GM12872 (cell line): ENCODE measurements at regions not wholly inside any gene's neighbourhood (a gene's known extent, or its start where the extent isn't known, plus 50 kb on each side); places are given as distances from the start of the nearest gene placed in this dataset.

Experiments used
- TF ChIP-seq, protein P1 (sequence below): IDR thresholded peaks from 3 replicates; pipeline ENCODE4 v1.5.1; 2011; ENCODE audit warnings: low read depth, mild to moderate bottlenecking, low read length, moderate library complexity; ENCODE audit not compliant: insufficient read depth

DNA sequence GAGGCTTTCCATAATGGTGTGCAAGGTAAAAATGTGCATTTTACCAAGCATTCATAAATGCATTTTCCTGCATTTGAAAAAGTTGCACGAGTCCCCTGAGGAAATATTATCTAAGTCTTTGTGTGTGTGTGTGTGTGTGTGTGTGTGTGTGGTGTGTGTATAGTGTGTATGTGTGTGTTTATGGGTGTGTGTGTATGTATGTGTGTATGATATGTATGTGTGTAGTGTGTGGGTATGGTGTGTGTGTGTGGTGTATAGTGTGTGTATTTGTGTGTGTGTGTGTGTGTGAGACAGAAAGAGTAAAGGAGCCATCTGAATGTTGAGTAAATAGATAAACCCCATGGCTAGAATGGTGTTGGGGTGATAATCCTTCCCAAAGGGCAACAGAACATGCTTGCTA lies 229.6 kb upstream of the TBC1D5 start:
- TF ChIP-seq, protein P1, sequence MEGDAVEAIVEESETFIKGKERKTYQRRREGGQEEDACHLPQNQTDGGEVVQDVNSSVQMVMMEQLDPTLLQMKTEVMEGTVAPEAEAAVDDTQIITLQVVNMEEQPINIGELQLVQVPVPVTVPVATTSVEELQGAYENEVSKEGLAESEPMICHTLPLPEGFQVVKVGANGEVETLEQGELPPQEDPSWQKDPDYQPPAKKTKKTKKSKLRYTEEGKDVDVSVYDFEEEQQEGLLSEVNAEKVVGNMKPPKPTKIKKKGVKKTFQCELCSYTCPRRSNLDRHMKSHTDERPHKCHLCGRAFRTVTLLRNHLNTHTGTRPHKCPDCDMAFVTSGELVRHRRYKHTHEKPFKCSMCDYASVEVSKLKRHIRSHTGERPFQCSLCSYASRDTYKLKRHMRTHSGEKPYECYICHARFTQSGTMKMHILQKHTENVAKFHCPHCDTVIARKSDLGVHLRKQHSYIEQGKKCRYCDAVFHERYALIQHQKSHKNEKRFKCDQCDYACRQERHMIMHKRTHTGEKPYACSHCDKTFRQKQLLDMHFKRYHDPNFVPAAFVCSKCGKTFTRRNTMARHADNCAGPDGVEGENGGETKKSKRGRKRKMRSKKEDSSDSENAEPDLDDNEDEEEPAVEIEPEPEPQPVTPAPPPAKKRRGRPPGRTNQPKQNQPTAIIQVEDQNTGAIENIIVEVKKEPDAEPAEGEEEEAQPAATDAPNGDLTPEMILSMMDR = no peak

- TF ChIP-seq, protein P1 = no peak
Observed at GRCh38 chr3:17969985-17970568, 227.6 kb upstream of the TBC1D5 start.

- TF ChIP-seq, protein P1 = no peak
Observed at GRCh38 chr3:17969244-17969643, 226.8 kb upstream of the TBC1D5 start.

DNA sequence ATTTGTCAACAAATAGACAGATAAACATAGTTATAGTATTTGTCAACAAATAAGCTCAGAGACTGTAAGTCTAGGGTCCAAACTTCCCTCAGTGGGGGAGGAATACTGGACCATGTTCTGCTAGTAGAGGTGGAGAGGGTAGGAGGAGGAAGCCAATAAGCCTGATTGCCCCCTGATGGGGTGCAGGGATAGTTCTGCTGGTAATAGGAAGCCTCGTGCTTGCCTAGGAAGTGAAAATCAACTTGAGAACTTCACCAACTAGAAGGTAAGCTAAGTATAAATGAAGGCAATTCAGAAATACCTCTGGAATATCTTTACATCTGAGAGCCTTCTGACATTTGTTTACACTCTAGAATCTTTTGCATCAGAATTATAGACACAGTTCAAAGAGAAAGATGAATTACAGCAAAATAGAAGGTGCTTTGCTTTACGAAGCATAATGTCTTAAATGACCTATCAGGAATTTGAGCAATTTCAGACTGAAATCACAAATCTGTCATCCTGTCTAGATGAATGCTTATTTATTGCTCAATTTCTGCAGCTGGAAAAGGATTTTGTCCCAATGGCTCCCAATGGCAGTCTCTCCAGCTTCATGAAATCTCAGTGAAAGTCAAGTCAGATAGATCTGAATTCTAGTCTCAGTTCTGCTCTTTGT lies 225.6 kb upstream of the TBC1D5 start:
- TF ChIP-seq, protein P1 = no peak

DNA sequence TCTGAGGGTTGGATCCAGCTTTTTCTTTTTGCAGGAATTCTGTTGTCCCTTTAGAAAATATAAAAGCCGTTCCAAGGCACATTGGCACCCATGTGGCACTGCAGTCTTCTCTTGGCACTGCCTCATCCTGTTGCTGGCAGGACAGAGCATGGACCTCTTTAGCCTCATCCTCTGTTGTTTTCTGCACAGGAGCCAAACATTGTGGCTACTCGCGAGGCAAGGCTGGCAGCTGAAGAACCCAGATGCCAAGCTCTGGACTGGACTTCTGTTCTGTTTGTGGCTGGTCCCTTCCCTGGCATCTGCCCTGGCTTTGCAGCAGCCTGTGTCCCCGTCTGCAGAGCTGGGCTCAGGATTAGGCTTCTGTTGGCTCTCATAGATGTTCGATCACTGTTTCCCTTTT lies 224.7 kb upstream of the TBC1D5 start:
- TF ChIP-seq, protein P1 = no peak

DNA sequence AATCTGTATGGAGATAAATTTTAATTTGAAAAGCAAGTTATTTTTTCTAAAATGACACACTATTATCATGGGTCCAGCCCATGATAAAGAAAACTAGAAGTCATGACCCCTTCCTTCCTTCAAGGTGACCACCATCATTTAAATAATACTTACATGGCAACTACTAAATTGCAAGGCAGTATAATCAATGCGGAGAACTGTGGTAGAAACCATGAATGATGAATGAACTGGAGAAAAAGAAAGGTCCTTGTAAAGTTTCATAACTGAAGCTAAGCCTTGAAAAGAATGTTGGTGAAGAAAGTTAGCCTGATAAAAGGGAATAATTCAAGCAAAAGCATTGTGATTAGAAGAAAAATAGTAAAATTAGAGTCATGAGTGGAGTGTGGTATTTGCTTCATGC lies 222.9 kb upstream of the TBC1D5 start:
- TF ChIP-seq, protein P1 = no peak

- TF ChIP-seq, protein P1 = no peak
Observed at GRCh38 chr3:17964108-17964507, 221.7 kb upstream of the TBC1D5 start.
